Ovary (tissue), 3 donors: ENCODE measurements at regions not wholly inside any gene's neighbourhood (a gene's known extent, or its start where the extent isn't known, plus 50 kb on each side); places are given as distances from the start of the nearest gene placed in this dataset.

ENCODE experiments used
- EP300 ChIP-seq: sonication (generic); formaldehyde crosslinking; IDR thresholded peaks from one replicate; pipeline ENCODE4 v1.6.1; 2017; ENCODE audit warnings: antibody characterized with exemption
- POLR2A ChIP-seq: fragments of 450-650 bp; IDR thresholded peaks from one replicate; pipeline ENCODE4 v1.6.1; 2017; ENCODE audit warnings: antibody characterized with exemption, mild to moderate bottlenecking, moderate library complexity
- TF ChIP-seq, protein P1 (sequence below), 3 donors: fragments of 450-650 bp in 2 of 3; fragments of 200-600 bp in 1 of 3; IDR thresholded peaks; one replicate each; pipeline versions ENCODE4 v1.5.1 to v1.8.0; 2016 to 2022; ENCODE audit warnings: antibody characterized with exemption in 3 of 3, mild to moderate bottlenecking in 1 of 3
- donor health status: DM: no; HTN: no; CAD: no.

DNA sequence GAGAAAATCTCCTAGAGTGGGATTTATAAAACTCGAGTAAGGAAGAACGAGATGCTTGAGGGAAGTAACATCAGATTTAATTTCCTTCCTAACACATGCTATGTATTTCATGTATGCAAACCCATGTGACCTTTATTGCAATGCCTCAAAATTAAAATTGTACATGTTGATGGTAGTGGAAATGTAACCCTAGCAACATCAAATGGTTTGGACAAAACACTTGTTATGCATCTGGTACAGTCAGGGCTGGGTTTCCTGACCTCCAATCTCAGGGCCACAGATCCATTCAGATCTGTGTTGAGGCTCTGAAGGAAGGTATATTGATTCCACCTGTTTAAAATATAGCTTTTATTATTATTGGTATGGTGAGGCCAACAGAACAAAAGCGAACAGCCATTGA, 246.0 kb downstream of the WNT5A start:
- TF ChIP-seq, protein P1, sequence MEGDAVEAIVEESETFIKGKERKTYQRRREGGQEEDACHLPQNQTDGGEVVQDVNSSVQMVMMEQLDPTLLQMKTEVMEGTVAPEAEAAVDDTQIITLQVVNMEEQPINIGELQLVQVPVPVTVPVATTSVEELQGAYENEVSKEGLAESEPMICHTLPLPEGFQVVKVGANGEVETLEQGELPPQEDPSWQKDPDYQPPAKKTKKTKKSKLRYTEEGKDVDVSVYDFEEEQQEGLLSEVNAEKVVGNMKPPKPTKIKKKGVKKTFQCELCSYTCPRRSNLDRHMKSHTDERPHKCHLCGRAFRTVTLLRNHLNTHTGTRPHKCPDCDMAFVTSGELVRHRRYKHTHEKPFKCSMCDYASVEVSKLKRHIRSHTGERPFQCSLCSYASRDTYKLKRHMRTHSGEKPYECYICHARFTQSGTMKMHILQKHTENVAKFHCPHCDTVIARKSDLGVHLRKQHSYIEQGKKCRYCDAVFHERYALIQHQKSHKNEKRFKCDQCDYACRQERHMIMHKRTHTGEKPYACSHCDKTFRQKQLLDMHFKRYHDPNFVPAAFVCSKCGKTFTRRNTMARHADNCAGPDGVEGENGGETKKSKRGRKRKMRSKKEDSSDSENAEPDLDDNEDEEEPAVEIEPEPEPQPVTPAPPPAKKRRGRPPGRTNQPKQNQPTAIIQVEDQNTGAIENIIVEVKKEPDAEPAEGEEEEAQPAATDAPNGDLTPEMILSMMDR (IDR thresholded peaks at IDR 0.05), result no peak
- no peak for TF ChIP-seq POLR2A
- TF ChIP-seq EP300, result no peak
